ENCODE measurements at regions not wholly inside any gene's neighbourhood (a gene's known extent, or its start where the extent isn't known, plus 50 kb on each side); places are given as distances from the start of the nearest gene placed in this dataset.

GRCh38 chr18:7470101-7470500, 97.0 kb upstream of the PTPRM start:
- H3K27me3 ChIP-seq (ENCODE audit: insufficient read depth, low read length): no peaks in the 10 kb centered on the region
- H3K4ac ChIP-seq (ENCODE audit: low read depth, low read length): no peak overlapping the region
- no peaks in the 10 kb centered on the region for H3K4me1 ChIP-seq (ENCODE audit: insufficient read depth, low read length)
- H3K18ac ChIP-seq (ENCODE audit: insufficient read length, low read depth, low read length): no peak overlapping the region
- no peak overlapping the region for H3K56ac ChIP-seq (ENCODE audit: insufficient read length, low read depth, low read length)
- TF ChIP-seq CTCF (conservative IDR thresholded peaks at IDR 0.05): no peak
- no peak overlapping the region for H2BK12ac ChIP-seq (ENCODE audit: insufficient read length, low read depth, low read length)
- peaks cover 4% of the 10 kb centered on the region; the same call in 1 of the 2 replicates for H3K27me3 Mint-ChIP-seq (ENCODE audit: low read depth)
- no peak overlapping the region for H3K27ac ChIP-seq (ENCODE audit: insufficient read length, low read depth, low read length)
- H3K79me2 ChIP-seq (ENCODE audit: insufficient read depth, low read length): no peaks in the 10 kb centered on the region
- no peak overlapping the region for H2BK120ac ChIP-seq (ENCODE audit: low read depth, low read length, poor library complexity, severe bottlenecking)
- no peak overlapping the region for H4K5ac ChIP-seq (ENCODE audit: insufficient read length, low read depth, low read length)
- H3K4me3 Mint-ChIP-seq: no peak overlapping the region
- no peak overlapping the region for H4K91ac ChIP-seq (ENCODE audit: insufficient read length, low read depth, low read length)
- no peaks in the 10 kb centered on the region for H3K9me3 Mint-ChIP-seq
- no peak for DNase-seq
- WGBS (ENCODE audit: extremely low coverage, insufficient read length, low lambda C conversion rate): no CpG with 5 or more reads among the region's 5 CpGs
- no peak overlapping the region for H2AK5ac ChIP-seq (ENCODE audit: insufficient read length, low read length)
- H3K36me3 Mint-ChIP-seq (ENCODE audit: insufficient read depth in 1 of 3, low read depth in 3 of 3): no peaks in the 10 kb centered on the region
- no peaks in the 10 kb centered on the region for H3K79me1 ChIP-seq (ENCODE audit: insufficient read depth, low read depth, low read length, poor library complexity, severe bottlenecking)
- no peak overlapping the region for H2BK5ac ChIP-seq (ENCODE audit: insufficient read length, low read length)
- no peak overlapping the region for H4K8ac ChIP-seq (replicated peaks; ENCODE audit: insufficient read length, low read depth, low read length)
- no peaks in the 10 kb centered on the region for H3K23me2 ChIP-seq (ENCODE audit: insufficient read length, low read depth, low read length, poor library complexity, severe bottlenecking)
- H2BK20ac ChIP-seq (ENCODE audit: low read depth, low read length, poor library complexity, severe bottlenecking): no peak overlapping the region
- no peak overlapping the region for H2BK15ac ChIP-seq (ENCODE audit: low read depth, low read length)
- H3K9ac ChIP-seq (ENCODE audit: extremely low read depth, insufficient read length, low read length): no peak overlapping the region
- no peak overlapping the region for H2AFZ ChIP-seq (ENCODE audit: low read length)
- no peaks in the 10 kb centered on the region for H3K9me3 ChIP-seq (ENCODE audit: control insufficient read depth, low read depth, low read length)
- H3K4me2 ChIP-seq (ENCODE audit: insufficient read depth, insufficient read length, low read length): no peak overlapping the region
- H3K27ac Mint-ChIP-seq: no peak overlapping the region
- no peaks in the 10 kb centered on the region for H4K20me1 ChIP-seq (ENCODE audit: control insufficient read depth, insufficient read depth, insufficient read length)
- H3T11ph ChIP-seq (ENCODE audit: low read length): no peak overlapping the region
- H3K23ac ChIP-seq (ENCODE audit: insufficient read length, low read depth, low read length): no peak overlapping the region
- peaks cover 7 to 8% of the 10 kb centered on the region in 2 experiments; a peak in 3 of 4 replicates for H3K4me1 Mint-ChIP-seq
- H3K14ac ChIP-seq (ENCODE audit: insufficient read depth, low read length): no peak overlapping the region

Data from H9 (cell line).